ENCODE measurements at regions not wholly inside any gene's neighbourhood (a gene's known extent, or its start where the extent isn't known, plus 50 kb on each side); places are given as distances from the start of the nearest gene placed in this dataset.

DNA sequence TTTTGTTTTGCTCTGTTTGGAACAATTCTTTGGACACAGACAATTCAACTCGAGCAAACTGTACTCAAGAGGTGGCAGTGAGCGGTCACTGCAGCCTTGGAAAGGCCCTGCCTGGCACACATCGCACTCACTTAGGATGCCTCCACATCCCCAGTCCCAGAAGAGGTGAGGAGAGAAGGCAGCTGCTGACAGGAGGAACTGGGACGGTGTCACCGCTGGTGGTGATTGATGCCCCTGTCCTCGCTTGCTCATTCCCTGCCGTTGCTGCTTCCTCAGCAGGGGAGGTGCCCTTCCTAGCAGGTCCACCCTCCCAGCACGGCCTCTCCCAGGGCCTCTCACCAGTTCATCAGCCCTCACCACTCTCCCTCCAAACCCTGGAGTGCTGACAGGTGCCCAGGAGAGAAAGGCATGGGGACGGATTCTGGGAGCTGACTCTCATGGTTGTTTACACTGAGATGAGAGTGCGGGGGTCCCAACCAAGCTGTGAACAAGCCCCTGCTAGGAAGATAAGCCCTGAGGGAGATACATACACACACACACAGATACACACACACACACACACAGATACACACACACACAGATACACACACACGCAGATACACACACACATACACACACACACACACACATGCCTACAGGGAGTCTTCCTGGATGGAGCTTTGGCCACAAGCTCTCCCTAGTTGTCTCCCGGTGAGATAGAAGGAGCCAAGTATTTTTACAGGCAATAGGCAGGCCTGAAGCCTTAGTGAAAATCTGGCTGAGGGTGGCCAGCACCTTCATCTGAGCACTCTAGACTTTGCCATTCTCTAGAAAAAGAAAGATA, 101.1 kb downstream of the CDC7 start:
- H3K4me1 ChIP-seq (ENCODE audit: control insufficient read depth, insufficient read depth, low read length): no peaks in the 10 kb centered on the region
- no peak overlapping the region for H3K4me3 ChIP-seq (ENCODE audit: low read depth in 2 of 2, low read length in 2 of 2)
- BruUV-seq (replicated peaks): no TSS peak
- in situ Hi-C loops (cut with HindIII; ENCODE audit: low pct_unique_long_range_greater_than_20kb, low sequenced_read_pairs) (no loop called here), intact Hi-C loops (cut with micrococcal nuclease; ENCODE audit: unreplicated experiment) (no loop called here)
- POLR2A ChIA-PET: no interaction called here
- H3K27me3 ChIP-seq (ENCODE audit: control insufficient read depth, insufficient read depth, low read length): no peaks in the 10 kb centered on the region
- no peaks in the 10 kb centered on the region for H3K36me3 ChIP-seq (ENCODE audit: control insufficient read depth, insufficient read depth, low read length)
- DNase-seq (ENCODE audit: low read depth, low spot score) (no peak), ATAC-seq (peak; percentile 35; the same call in 1 of the 2 replicates)
- no peak overlapping the region for H3K27ac ChIP-seq (ENCODE audit: low read length)
- H3K9me3 ChIP-seq (ENCODE audit: control insufficient read depth, insufficient read depth, low read depth, low read length): no peaks in the 10 kb centered on the region
- CTCF ChIA-PET: no interaction called here
- TF ChIP-seq, protein P1, sequence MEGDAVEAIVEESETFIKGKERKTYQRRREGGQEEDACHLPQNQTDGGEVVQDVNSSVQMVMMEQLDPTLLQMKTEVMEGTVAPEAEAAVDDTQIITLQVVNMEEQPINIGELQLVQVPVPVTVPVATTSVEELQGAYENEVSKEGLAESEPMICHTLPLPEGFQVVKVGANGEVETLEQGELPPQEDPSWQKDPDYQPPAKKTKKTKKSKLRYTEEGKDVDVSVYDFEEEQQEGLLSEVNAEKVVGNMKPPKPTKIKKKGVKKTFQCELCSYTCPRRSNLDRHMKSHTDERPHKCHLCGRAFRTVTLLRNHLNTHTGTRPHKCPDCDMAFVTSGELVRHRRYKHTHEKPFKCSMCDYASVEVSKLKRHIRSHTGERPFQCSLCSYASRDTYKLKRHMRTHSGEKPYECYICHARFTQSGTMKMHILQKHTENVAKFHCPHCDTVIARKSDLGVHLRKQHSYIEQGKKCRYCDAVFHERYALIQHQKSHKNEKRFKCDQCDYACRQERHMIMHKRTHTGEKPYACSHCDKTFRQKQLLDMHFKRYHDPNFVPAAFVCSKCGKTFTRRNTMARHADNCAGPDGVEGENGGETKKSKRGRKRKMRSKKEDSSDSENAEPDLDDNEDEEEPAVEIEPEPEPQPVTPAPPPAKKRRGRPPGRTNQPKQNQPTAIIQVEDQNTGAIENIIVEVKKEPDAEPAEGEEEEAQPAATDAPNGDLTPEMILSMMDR (IDR thresholded peaks at IDR 0.05): no peak
- TF ChIP-seq POLR2AphosphoS5 (IDR thresholded peaks at IDR 0.05; ENCODE audit: low read depth, low read length) (no peak), SIN3A (IDR thresholded peaks at IDR 0.05; ENCODE audit: borderline replicate concordance, insufficient read depth, low read depth, low read length) (no peak), TCF7L2 (IDR thresholded peaks at IDR 0.05; ENCODE audit: low read depth, low read length) (no peak)
- TF ChIP-seq, protein P2, sequence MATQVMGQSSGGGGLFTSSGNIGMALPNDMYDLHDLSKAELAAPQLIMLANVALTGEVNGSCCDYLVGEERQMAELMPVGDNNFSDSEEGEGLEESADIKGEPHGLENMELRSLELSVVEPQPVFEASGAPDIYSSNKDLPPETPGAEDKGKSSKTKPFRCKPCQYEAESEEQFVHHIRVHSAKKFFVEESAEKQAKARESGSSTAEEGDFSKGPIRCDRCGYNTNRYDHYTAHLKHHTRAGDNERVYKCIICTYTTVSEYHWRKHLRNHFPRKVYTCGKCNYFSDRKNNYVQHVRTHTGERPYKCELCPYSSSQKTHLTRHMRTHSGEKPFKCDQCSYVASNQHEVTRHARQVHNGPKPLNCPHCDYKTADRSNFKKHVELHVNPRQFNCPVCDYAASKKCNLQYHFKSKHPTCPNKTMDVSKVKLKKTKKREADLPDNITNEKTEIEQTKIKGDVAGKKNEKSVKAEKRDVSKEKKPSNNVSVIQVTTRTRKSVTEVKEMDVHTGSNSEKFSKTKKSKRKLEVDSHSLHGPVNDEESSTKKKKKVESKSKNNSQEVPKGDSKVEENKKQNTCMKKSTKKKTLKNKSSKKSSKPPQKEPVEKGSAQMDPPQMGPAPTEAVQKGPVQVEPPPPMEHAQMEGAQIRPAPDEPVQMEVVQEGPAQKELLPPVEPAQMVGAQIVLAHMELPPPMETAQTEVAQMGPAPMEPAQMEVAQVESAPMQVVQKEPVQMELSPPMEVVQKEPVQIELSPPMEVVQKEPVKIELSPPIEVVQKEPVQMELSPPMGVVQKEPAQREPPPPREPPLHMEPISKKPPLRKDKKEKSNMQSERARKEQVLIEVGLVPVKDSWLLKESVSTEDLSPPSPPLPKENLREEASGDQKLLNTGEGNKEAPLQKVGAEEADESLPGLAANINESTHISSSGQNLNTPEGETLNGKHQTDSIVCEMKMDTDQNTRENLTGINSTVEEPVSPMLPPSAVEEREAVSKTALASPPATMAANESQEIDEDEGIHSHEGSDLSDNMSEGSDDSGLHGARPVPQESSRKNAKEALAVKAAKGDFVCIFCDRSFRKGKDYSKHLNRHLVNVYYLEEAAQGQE (IDR thresholded peaks at IDR 0.05; ENCODE audit: insufficient read depth in 1 of 2, low read depth in 2 of 2, low read length in 1 of 2): no peak

DNA sequence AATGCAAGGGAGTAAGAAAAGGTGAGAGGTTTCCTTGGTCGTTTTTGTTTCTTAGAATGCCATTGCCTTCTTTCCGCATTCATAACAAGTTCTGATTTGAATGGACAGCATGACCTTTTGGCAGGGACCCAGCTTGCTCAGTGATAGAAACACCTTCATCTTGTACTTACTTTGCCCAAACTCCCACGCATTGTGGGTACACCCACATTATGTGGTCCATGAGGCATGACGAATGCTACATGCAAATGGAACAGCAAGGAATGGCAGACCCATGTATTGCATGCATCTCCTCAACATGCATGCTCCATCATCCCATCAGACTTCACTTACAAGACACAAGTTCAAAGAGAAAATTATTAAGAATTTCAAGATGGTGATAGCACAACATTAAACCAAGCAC, 102.8 kb downstream of the CDC7 start:
- TF ChIP-seq, protein P1 (IDR thresholded peaks at IDR 0.05): no peak
- no peak for TF ChIP-seq SIN3A (IDR thresholded peaks at IDR 0.05; ENCODE audit: borderline replicate concordance, insufficient read depth, low read depth, low read length)
- TF ChIP-seq, protein P2 (IDR thresholded peaks at IDR 0.05; ENCODE audit: insufficient read depth in 1 of 2, low read depth in 2 of 2, low read length in 1 of 2): no peak
- TF ChIP-seq TCF7L2 (IDR thresholded peaks at IDR 0.05; ENCODE audit: low read depth, low read length): no peak
- H3K9me3 ChIP-seq (ENCODE audit: control insufficient read depth, insufficient read depth, low read depth, low read length): no peaks in the 10 kb centered on the region
- H3K4me3 ChIP-seq (ENCODE audit: low read depth in 2 of 2, low read length in 2 of 2): no peak overlapping the region
- H3K4me1 ChIP-seq (ENCODE audit: control insufficient read depth, insufficient read depth, low read length): no peaks in the 10 kb centered on the region
- no peaks in the 10 kb centered on the region for H3K27me3 ChIP-seq (ENCODE audit: control insufficient read depth, insufficient read depth, low read length)
- DNase-seq (ENCODE audit: low read depth, low spot score) (no peak), ATAC-seq (no peak)
- no peak overlapping the region for H3K27ac ChIP-seq (ENCODE audit: low read length)
- CTCF ChIA-PET: no interaction called here
- in situ Hi-C loops (cut with HindIII; ENCODE audit: low pct_unique_long_range_greater_than_20kb, low sequenced_read_pairs) (no loop called here), intact Hi-C loops (cut with micrococcal nuclease; ENCODE audit: unreplicated experiment) (no loop called here)
- POLR2A ChIA-PET: no interaction called here
- H3K36me3 ChIP-seq (ENCODE audit: control insufficient read depth, insufficient read depth, low read length): no peaks in the 10 kb centered on the region
- no TSS peak for BruUV-seq (replicated peaks)

Measured in Panc1 (cell line).